Muscle layer of colon (tissue), 2 donors: ENCODE measurements at regions not wholly inside any gene's neighbourhood (a gene's known extent, or its start where the extent isn't known, plus 50 kb on each side); places are given as distances from the start of the nearest gene placed in this dataset.
A peak's percentile ranks its signal among the peaks of the same experiment; 100 is the strongest.
"Not testable (repeated sequence)": the region's sequence is repeated elsewhere in the genome, so short reads cannot be mapped to it uniquely, and the experiment has no call there.

ENCODE experiments used
- H3K27ac ChIP-seq: one replicate; pipeline ENCODE4 v1.7.0; 2013; ENCODE audit warnings: low read depth, mild to moderate bottlenecking, low read length, moderate library complexity
- H3K27me3 ChIP-seq, 2 donors: one replicate each; pipeline ENCODE4 v1.7.0; 2013; ENCODE audit warnings: low read length in 2 of 2, mild to moderate bottlenecking in 2 of 2; ENCODE audit not compliant: insufficient read depth in 2 of 2, control insufficient read depth in 1 of 2
- H3K36me3 ChIP-seq: one replicate; pipeline ENCODE4 v1.7.0; 2013; ENCODE audit warnings: mild to moderate bottlenecking, low read length; ENCODE audit not compliant: insufficient read depth
- H3K4me1 ChIP-seq: one replicate; pipeline ENCODE4 v1.7.0; 2013; ENCODE audit warnings: mild to moderate bottlenecking, low read length; ENCODE audit not compliant: insufficient read depth
- H3K4me3 ChIP-seq, 2 donors: one replicate each; pipeline ENCODE4 v1.7.0; 2013; ENCODE audit warnings: low read length in 2 of 2, low read depth in 1 of 2, mild to moderate bottlenecking in 1 of 2, moderate library complexity in 1 of 2
- H3K9ac ChIP-seq: one replicate; pipeline ENCODE4 v1.7.0; 2013; ENCODE audit warnings: low read length
- H3K9me3 ChIP-seq: one replicate; pipeline ENCODE4 v1.7.0; 2013; ENCODE audit warnings: mild to moderate bottlenecking, low read length
- donor health status: abdominal sarcoma.
- donor health status: Adenocarcinoma of cecum.

- not testable (repeated sequence) for H3K9ac ChIP-seq, H3K36me3 ChIP-seq, H3K27me3 ChIP-seq
Measured at GRCh38 chr20:30164389-30164788, 1093.1 kb upstream of the DEFB115 start.

GRCh38 chr20:30167540-30167939 is 1089.9 kb upstream of the DEFB115 start:
- no peaks in the 10 kb centered on the region for H3K4me1 ChIP-seq
- H3K4me3 ChIP-seq, result no peak overlapping the region
- H3K27me3 ChIP-seq, result no peaks in the 10 kb centered on the region

More at GRCh38 chr20:30164389-30164788, 1093.1 kb upstream of the DEFB115 start:
- H3K9me3 ChIP-seq, H3K4me3 ChIP-seq, H3K27ac ChIP-seq, H3K4me1 ChIP-seq: not testable (repeated sequence)

GRCh38 chr20:30168025-30168799 is 1089.3 kb upstream of the DEFB115 start:
- Histone ChIP-seq H3K27me3 (no peaks in the 10 kb centered on the region), H3K9ac (no peak overlapping the region), H3K4me3 (no peak overlapping the region), H3K27ac (no peak overlapping the region), H3K36me3 (no peaks in the 10 kb centered on the region), H3K4me1 (no peaks in the 10 kb centered on the region), H3K9me3 (no peaks in the 10 kb centered on the region)

More at GRCh38 chr20:30167540-30167939, 1089.9 kb upstream of the DEFB115 start:
- Histone ChIP-seq H3K27ac (no peak overlapping the region), H3K9ac (no peak overlapping the region), H3K36me3 (no peaks in the 10 kb centered on the region), H3K9me3 (no peaks in the 10 kb centered on the region)

- Histone ChIP-seq H3K4me3 (no peak overlapping the region), H3K27me3 (no peaks in the 10 kb centered on the region), H3K9ac (no peak overlapping the region), H3K36me3 (no peaks in the 10 kb centered on the region), H3K9me3 (no peaks in the 10 kb centered on the region), H3K27ac (no peak overlapping the region), H3K4me1 (no peaks in the 10 kb centered on the region)
Measured at GRCh38 chr20:30168800-30169138, 1088.7 kb upstream of the DEFB115 start.

GRCh38 chr20:30175681-30176080 is 1081.8 kb upstream of the DEFB115 start:
- Histone ChIP-seq H3K9me3 (no peaks in the 10 kb centered on the region), H3K27me3 (no peaks in the 10 kb centered on the region), H3K27ac (no peak overlapping the region), H3K4me3 (no peak overlapping the region), H3K36me3 (no peaks in the 10 kb centered on the region), H3K4me1 (no peaks in the 10 kb centered on the region), H3K9ac (no peak overlapping the region)

GRCh38 chr20:30183124-30183523 is 1074.3 kb upstream of the DEFB115 start:
- not testable (repeated sequence) for H3K4me3 ChIP-seq, H3K9me3 ChIP-seq, H3K27me3 ChIP-seq, H3K4me1 ChIP-seq, H3K36me3 ChIP-seq, H3K9ac ChIP-seq, H3K27ac ChIP-seq

- not testable (repeated sequence) for H3K4me1 ChIP-seq
Measured at GRCh38 chr20:30191785-30192184, 1065.7 kb upstream of the DEFB115 start.

GRCh38 chr20:30234477-30234876 is 1023.0 kb upstream of the DEFB115 start:
- not testable (repeated sequence) for H3K4me3 ChIP-seq, H3K36me3 ChIP-seq, H3K27me3 ChIP-seq, H3K4me1 ChIP-seq, H3K9ac ChIP-seq, H3K9me3 ChIP-seq, H3K27ac ChIP-seq

More at GRCh38 chr20:30191785-30192184, 1065.7 kb upstream of the DEFB115 start:
- not testable (repeated sequence) for H3K9ac ChIP-seq, H3K36me3 ChIP-seq, H3K27me3 ChIP-seq, H3K4me3 ChIP-seq, H3K27ac ChIP-seq, H3K9me3 ChIP-seq

- H3K4me1 ChIP-seq, H3K9ac ChIP-seq, H3K9me3 ChIP-seq, H3K27me3 ChIP-seq, H3K4me3 ChIP-seq, H3K36me3 ChIP-seq, H3K27ac ChIP-seq: not testable (repeated sequence)
Measured at GRCh38 chr20:30275073-30275472, 982.4 kb upstream of the DEFB115 start.

- Histone ChIP-seq H3K9ac (no peak overlapping the region), H3K27me3 (no peaks in the 10 kb centered on the region), H3K4me1 (no peaks in the 10 kb centered on the region), H3K4me3 (no peak overlapping the region), H3K36me3 (no peaks in the 10 kb centered on the region), H3K27ac (no peak overlapping the region), H3K9me3 (no peaks in the 10 kb centered on the region)
Measured at GRCh38 chr20:30281584-30282197, 975.8 kb upstream of the DEFB115 start.

- not testable (repeated sequence) for H3K9ac ChIP-seq, H3K27me3 ChIP-seq, H3K36me3 ChIP-seq, H3K27ac ChIP-seq, H3K4me1 ChIP-seq, H3K9me3 ChIP-seq
- peak overlapping the region in 1 of 2 donors; percentile 41 for H3K4me3 ChIP-seq
Measured at GRCh38 chr20:30283476-30284280, 973.8 kb upstream of the DEFB115 start.
